IMR-90 (cell line): ENCODE measurements at regions not wholly inside any gene's neighbourhood (a gene's known extent, or its start where the extent isn't known, plus 50 kb on each side); places are given as distances from the start of the nearest gene placed in this dataset.

Experiments
- ATAC-seq: fragments of 200-7000 bp; cut with Tn5 transposase; 2 replicates; pipeline ENCODE4 v1.9.1; 2020; ENCODE audit warnings: low read depth, mild to moderate bottlenecking, moderate library complexity
- BruUV-seq: library from RNA; stranded (reverse); fragments of 400-500 nt; replicated peaks from 2 replicates; lab custom pipeline; 2021; lab: Mats Ljungman, UMichigan
- CTCF ChIA-PET: fragments of 300-600 bp; formaldehyde crosslinking; extraction: SDS; loops from one replicate; lab custom pipeline; 2021; ENCODE audit warnings: antibody characterized with exemption; lab: Yijun Ruan, JAX
- POLR2A ChIA-PET: fragments of 300-600 bp; sonication (Branson Sonifier 250); formaldehyde crosslinking; loops from one replicate; lab custom pipeline; 2022; ENCODE audit warnings: antibody characterized with exemption; ENCODE audit not compliant: unreplicated experiment; lab: Charles Lee
- DNase-seq: peaks from one replicate; pipeline ENCODE4 v3.0.0; 2013
- H2AFZ ChIP-seq: replicated peaks from 2 replicates; pipeline ENCODE3; 2013; ENCODE audit warnings: low read length, mild to moderate bottlenecking; ENCODE audit not compliant: poor library complexity
- H2AK5ac ChIP-seq: 2 replicates; pipeline ENCODE4 v1.6.1; 2013; ENCODE audit warnings: low read depth, low read length, inconsistent platforms
- H2AK9ac ChIP-seq: replicated peaks from 2 replicates; pipeline ENCODE3; 2013; ENCODE audit warnings: mild to moderate bottlenecking, low read depth, low read length, moderate library complexity; ENCODE audit not compliant: poor library complexity
- H2BK120ac ChIP-seq: 2 replicates; pipeline ENCODE4 v1.6.1; 2013; ENCODE audit warnings: low read depth, low read length, inconsistent platforms
- H2BK15ac ChIP-seq: 3 replicates; pipeline ENCODE4 v1.6.1; 2013; ENCODE audit warnings: low read depth, low read length, inconsistent platforms
- H2BK20ac ChIP-seq: 2 replicates; pipeline ENCODE4 v1.6.1; 2013; ENCODE audit warnings: low read depth, mild to moderate bottlenecking, inconsistent platforms, low read length, moderate library complexity
- H2BK5ac ChIP-seq: 2 replicates; pipeline ENCODE4 v1.6.1; 2013; ENCODE audit warnings: mild to moderate bottlenecking, low read depth, low read length, inconsistent platforms; ENCODE audit not compliant: poor library complexity, severe bottlenecking
- H3K14ac ChIP-seq: replicated peaks from 2 replicates; pipeline ENCODE4 v1.6.1; 2013; ENCODE audit warnings: low read depth, low read length, inconsistent platforms
- H3K18ac ChIP-seq: 2 replicates; pipeline ENCODE4 v1.6.1; 2013; ENCODE audit warnings: low read depth, low read length, control low read depth
- H3K23ac ChIP-seq: 2 replicates; pipeline ENCODE4 v1.6.1; 2013; ENCODE audit warnings: low read depth, low read length, inconsistent platforms
- H3K27ac ChIP-seq: 2 replicates; pipeline ENCODE4 v1.5.1; 2013; ENCODE audit warnings: mild to moderate bottlenecking, control low read depth, low read length; ENCODE audit not compliant: insufficient read depth
- H3K27me3 ChIP-seq: 2 replicates; pipeline ENCODE4 v1.6.1; 2013; ENCODE audit warnings: low read length; ENCODE audit not compliant: control insufficient read depth, insufficient read depth
- H3K36me3 ChIP-seq: 2 replicates; pipeline ENCODE4 v1.6.1; 2013; ENCODE audit warnings: low read length, mixed read lengths; ENCODE audit not compliant: control insufficient read depth, insufficient read depth
- H3K4ac ChIP-seq: 2 replicates; pipeline ENCODE4 v1.6.1; 2013; ENCODE audit warnings: low read depth, low read length, inconsistent platforms
- H3K4me1 ChIP-seq: 2 replicates; pipeline ENCODE4 v1.6.1; 2013; ENCODE audit warnings: low read length, mixed read lengths; ENCODE audit not compliant: control insufficient read depth, insufficient read depth
- H3K4me2 ChIP-seq: 2 replicates; pipeline ENCODE4 v1.6.1; 2013; ENCODE audit warnings: low read depth, mild to moderate bottlenecking, control low read depth, low read length, moderate library complexity
- H3K4me3 ChIP-seq: 2 replicates; pipeline ENCODE4 v1.5.1; 2013; ENCODE audit warnings: low read depth, mild to moderate bottlenecking, control low read depth, low read length, moderate library complexity; ENCODE audit not compliant: insufficient read depth
- H3K56ac ChIP-seq: 2 replicates; pipeline ENCODE4 v1.6.1; 2013; ENCODE audit warnings: low read length, inconsistent platforms; ENCODE audit not compliant: insufficient read depth; ENCODE audit errors: extremely low read depth
- H3K79me1 ChIP-seq, 2 experiments: 2 replicates each; pipeline ENCODE4 v1.6.1; 2013; ENCODE audit warnings: low read length in 2 of 2, inconsistent platforms in 1 of 2, low read depth in 1 of 2
- H3K9ac ChIP-seq: 2 replicates; pipeline ENCODE4 v1.6.1; 2013; ENCODE audit warnings: low read depth, low read length, control low read depth
- H3K9me1 ChIP-seq: 2 replicates; pipeline ENCODE4 v1.6.1; 2013; ENCODE audit warnings: low read length, inconsistent platforms; ENCODE audit not compliant: insufficient read depth
- H3K9me3 ChIP-seq: 2 replicates; pipeline ENCODE4 v1.6.1; 2013; ENCODE audit warnings: low read length; ENCODE audit not compliant: control insufficient read depth, insufficient read depth
- H4K20me1 ChIP-seq: 2 replicates; pipeline ENCODE4 v1.6.1; 2013; ENCODE audit warnings: low read length, inconsistent platforms; ENCODE audit not compliant: insufficient read depth
- H4K5ac ChIP-seq: 2 replicates; pipeline ENCODE4 v1.6.1; 2013; ENCODE audit warnings: mild to moderate bottlenecking, low read depth, low read length, control low read depth
- H4K8ac ChIP-seq, 2 experiments: 2 replicates each; pipeline ENCODE4 v1.6.1; 2013; ENCODE audit warnings: low read depth in 2 of 2, low read length in 2 of 2, control low read depth in 1 of 2, inconsistent platforms in 1 of 2
- H4K91ac ChIP-seq: 2 replicates; pipeline ENCODE4 v1.6.1; 2013; ENCODE audit warnings: low read depth, low read length, inconsistent platforms; ENCODE audit not compliant: insufficient read depth
- BHLHE40 ChIP-seq: fragments of 150-350 bp; IDR thresholded peaks from 2 replicates; pipeline ENCODE4 v1.6.1; 2016; ENCODE audit warnings: mild to moderate bottlenecking, low read depth, low read length
- CHD1 ChIP-seq: IDR thresholded peaks from 2 replicates; pipeline ENCODE4 v1.6.1; 2012; ENCODE audit warnings: low read depth, low read length, improper control_type of control experiment
- CTCF ChIP-seq: conservative IDR thresholded peaks from 2 replicates; pipeline ENCODE4 v1.5.1; 2012; ENCODE audit warnings: mild to moderate bottlenecking, low read depth, low read length, improper control_type of control experiment
- FOS ChIP-seq: fragments of 150-350 bp; IDR thresholded peaks from 2 replicates; pipeline ENCODE4 v1.6.1; 2016; ENCODE audit warnings: low read depth, low read length
- MAFK ChIP-seq: IDR thresholded peaks from 2 replicates; pipeline ENCODE4 v1.6.1; 2012; ENCODE audit warnings: low read depth, low read length, improper control_type of control experiment
- MAZ ChIP-seq: IDR thresholded peaks from 2 replicates; pipeline ENCODE4 v1.6.1; 2012; ENCODE audit warnings: low read depth, mild to moderate bottlenecking, low read length, improper control_type of control experiment, moderate library complexity, borderline replicate concordance
- NFE2L2 ChIP-seq: fragments of 150-350 bp; IDR thresholded peaks from 2 replicates; pipeline ENCODE4 v1.6.1; 2016; ENCODE audit warnings: low read depth, mild to moderate bottlenecking, low read length
- POLR2A ChIP-seq: IDR thresholded peaks from 2 replicates; pipeline ENCODE4 v1.6.1; 2012; ENCODE audit warnings: mild to moderate bottlenecking, low read depth, low read length
- RCOR1 ChIP-seq: IDR thresholded peaks from 2 replicates; pipeline ENCODE4 v1.6.1; 2012; ENCODE audit warnings: mild to moderate bottlenecking, low read length, improper control_type of control experiment; ENCODE audit not compliant: insufficient replicate concordance
- RFX5 ChIP-seq: IDR thresholded peaks from 2 replicates; pipeline ENCODE4 v1.8.0; 2012; ENCODE audit warnings: low read depth, mild to moderate bottlenecking, low read length, moderate library complexity
- USF2 ChIP-seq: fragments of 150-350 bp; IDR thresholded peaks from 2 replicates; pipeline ENCODE4 v1.6.1; 2017; ENCODE audit warnings: mild to moderate bottlenecking, antibody characterized with exemption, low read length, low read depth
- WGBS, 2 experiments: methylation state at CpG; one replicate each; pipeline versions ENCODE4 v1.1.5 to v1.1.7; 2013; ENCODE audit warnings: missing lambda C conversion rate in 2 of 2; ENCODE audit not compliant: insufficient read length in 1 of 2; ENCODE audit errors: extremely low coverage in 2 of 2; 5-methylcytosine and 5-hydroxymethylcytosine counted together
- dilution Hi-C: fragments of 300-500 bp; cut with HindIII; formaldehyde crosslinking; loops from one replicate; pipeline ENCODE4 v1.14.3; 2018; ENCODE audit warnings: low sequenced_read_pairs; ENCODE audit not compliant: unreplicated experiment
- in situ Hi-C: fragments of 300-500 bp; cut with MboI; formaldehyde crosslinking; loops from 3 replicates; pipeline ENCODE4 v1.14.3; 2019; ENCODE audit warnings: low sequenced_read_pairs, inconsistent platforms, mixed read lengths
- intact Hi-C: fragments of 100-400 bp; cut with micrococcal nuclease; formaldehyde crosslinking; loops from 2 replicates; pipeline ENCODE4 v1.10.0; 2022

- peak overlapping the region; percentile 40 to 65; a peak in 1 of 4 replicates for H4K8ac ChIP-seq
- H2AFZ ChIP-seq = no peak overlapping the region
- no peak overlapping the region for H3K4me2 ChIP-seq
- H3K9ac ChIP-seq = no peak overlapping the region
- ATAC-seq (no peak), DNase-seq (no peak)
- in situ Hi-C loops = no loop called here
- TF ChIP-seq MAFK (no peak), FOS (no peak), NFE2L2 (no peak), USF2 (no peak), RCOR1 (no peak), CTCF (no peak), CHD1 (no peak), RFX5 (no peak), POLR2A (no peak), BHLHE40 (no peak), MAZ (no peak)
- H3K4me3 ChIP-seq = no peak overlapping the region
- H4K5ac ChIP-seq = peak overlapping the region; percentile 64; the same call in 1 of the 2 replicates
- H2BK15ac ChIP-seq = peak overlapping the region; percentile 97; the same call in 2 of the 3 replicates
- peaks cover 13% of the 10 kb centered on the region for H3K4me1 ChIP-seq
- peak overlapping the region; percentile 63 for H2AK5ac ChIP-seq
- H3K4ac ChIP-seq = peak overlapping the region; percentile 85
- POLR2A ChIA-PET = no interaction called here
- no TSS peak for BruUV-seq
- no peak overlapping the region for H3K27ac ChIP-seq
- no peak overlapping the region for H3K23ac ChIP-seq
- peak overlapping the region; percentile 91 for H2BK120ac ChIP-seq
- H2BK20ac ChIP-seq = peak overlapping the region; percentile 87
- no peaks in the 10 kb centered on the region for H3K27me3 ChIP-seq
- CTCF ChIA-PET = interaction anchor here (1.0 kb wide), 1 partner anchor 10 kb away, joined by 4 read pairs; no protein-coding TSS in a partner anchor
- dilution Hi-C loops = no loop called here
- H2BK5ac ChIP-seq = peak overlapping the region; percentile 62
- H3K18ac ChIP-seq = peak overlapping the region; percentile 84; the same call in 1 of the 2 replicates
- no peak overlapping the region for H2AK9ac ChIP-seq
- H3K9me1 ChIP-seq = peaks cover 6% of the 10 kb centered on the region; the same call in 1 of the 2 replicates
- H3K56ac ChIP-seq = no peak overlapping the region
- H3K14ac ChIP-seq = no peak overlapping the region
- intact Hi-C loops = loop anchor here (10.0 kb wide), 2 partner anchors 49 to 139 kb away; partner anchors contain the start of gene CAV2
- WGBS, 2 experiments = no CpG with 5 or more reads among the region's 6 CpGs
- H3K36me3 ChIP-seq = no peaks in the 10 kb centered on the region
- H4K91ac ChIP-seq = peak overlapping the region; percentile 82
- no peaks in the 10 kb centered on the region for H4K20me1 ChIP-seq
- H3K79me1 ChIP-seq = peaks cover 3 to 12% of the 10 kb centered on the region in 2 experiments; a peak in 3 of 4 replicates
- no peaks in the 10 kb centered on the region for H3K9me3 ChIP-seq
These were observed 53.9 kb upstream of the CAV2 start for GRCh38 chr7:116445447-116446211.
